ENCODE measurements at regions not wholly inside any gene's neighbourhood (a gene's known extent, or its start where the extent isn't known, plus 50 kb on each side); places are given as distances from the start of the nearest gene placed in this dataset.

DNA sequence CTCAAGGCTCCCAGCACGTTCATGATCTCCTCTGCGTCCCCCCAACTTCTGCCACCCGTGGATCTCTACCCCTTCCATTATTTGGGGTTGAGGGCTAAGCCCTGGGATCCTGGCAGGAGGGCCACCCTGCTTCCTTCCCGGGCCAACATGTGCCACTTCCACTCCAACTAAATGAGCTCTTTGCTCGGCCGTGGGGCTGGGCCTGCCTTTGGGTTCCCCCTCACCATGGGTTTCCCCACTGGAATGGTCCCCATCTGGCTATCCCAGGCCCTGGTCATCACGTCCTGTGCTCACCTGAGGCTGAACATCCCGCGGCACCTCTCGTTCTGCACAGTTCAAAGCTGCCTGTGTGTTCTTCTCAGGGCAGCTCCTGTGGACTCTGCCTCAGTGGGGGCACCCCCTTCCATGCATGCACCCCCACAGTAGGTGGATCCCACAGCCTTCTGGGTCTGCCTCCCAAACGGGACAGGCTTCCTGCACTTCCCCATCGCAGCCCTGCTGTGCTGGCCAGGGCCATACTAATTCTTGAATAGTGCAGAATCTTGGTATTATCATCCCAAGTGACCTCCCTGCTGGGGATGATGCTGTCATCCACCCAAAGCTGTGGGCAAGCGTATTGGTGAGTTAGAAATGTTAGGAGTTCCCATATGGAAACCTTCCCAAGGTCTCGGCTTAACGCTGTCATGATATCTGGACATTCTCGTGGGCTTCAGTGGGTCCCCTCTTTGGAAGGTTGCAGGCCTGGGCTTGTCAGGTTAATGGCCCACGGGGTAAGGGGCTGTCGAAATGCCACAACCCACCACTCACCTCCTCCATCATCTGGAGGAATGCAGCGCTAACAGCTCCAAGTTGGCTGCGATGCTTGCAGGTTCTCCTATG lies 150.5 kb upstream of the TWIST2 start:
- DNase-seq (ENCODE audit: low read depth in 6 of 9, low spot score in 9 of 9): no peak
- 91% methylated on average over 20 of the region's 20 CpGs for WGBS
- Histone ChIP-seq H3K9me3 (ENCODE audit: control insufficient read depth in 2 of 2, insufficient read depth in 1 of 2, low read length in 1 of 2) (no peaks in the 10 kb centered on the region), H3K4me1 (ENCODE audit: control insufficient read depth in 2 of 2, insufficient read depth in 2 of 2, low read length in 2 of 2) (no peaks in the 10 kb centered on the region), H3K27ac (ENCODE audit: low read depth in 1 of 2, low read length in 1 of 2) (no peak overlapping the region), H3K4me3 (ENCODE audit: low read length in 2 of 2) (no peak overlapping the region), H3K27me3 (ENCODE audit: control insufficient read depth in 2 of 2, insufficient read depth in 1 of 2, low read length in 1 of 2) (no peaks in the 10 kb centered on the region), H3K36me3 (ENCODE audit: control insufficient read depth in 2 of 2, insufficient read depth in 2 of 2, low read length in 1 of 2) (no peaks in the 10 kb centered on the region)

DNA sequence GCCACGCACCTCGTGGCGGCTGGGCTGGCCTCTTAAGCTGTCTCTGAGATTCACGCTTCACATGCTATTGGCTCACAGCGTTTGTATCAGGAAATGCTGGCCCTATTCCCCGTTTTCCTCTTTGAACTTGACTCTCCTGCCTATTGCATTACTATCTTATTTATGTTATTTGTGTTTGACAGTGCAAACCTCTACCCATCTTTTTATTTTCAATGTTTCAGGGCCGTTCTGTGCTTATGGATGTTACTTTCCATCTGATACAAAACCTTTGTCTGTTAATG lies 149.9 kb upstream of the TWIST2 start:
- Histone ChIP-seq H3K9me3 (ENCODE audit: control insufficient read depth in 2 of 2, insufficient read depth in 1 of 2, low read length in 1 of 2) (no peaks in the 10 kb centered on the region), H3K27me3 (ENCODE audit: control insufficient read depth in 2 of 2, insufficient read depth in 1 of 2, low read length in 1 of 2) (no peaks in the 10 kb centered on the region), H3K4me1 (ENCODE audit: control insufficient read depth in 2 of 2, insufficient read depth in 2 of 2, low read length in 2 of 2) (no peaks in the 10 kb centered on the region), H3K36me3 (ENCODE audit: control insufficient read depth in 2 of 2, insufficient read depth in 2 of 2, low read length in 1 of 2) (no peaks in the 10 kb centered on the region), H3K4me3 (ENCODE audit: low read length in 2 of 2) (no peak overlapping the region), H3K27ac (ENCODE audit: low read depth in 1 of 2, low read length in 1 of 2) (no peak overlapping the region)
- 81% methylated on average over 7 of the region's 7 CpGs for WGBS
- no peak for DNase-seq (ENCODE audit: low read depth in 6 of 9, low spot score in 9 of 9)

DNA sequence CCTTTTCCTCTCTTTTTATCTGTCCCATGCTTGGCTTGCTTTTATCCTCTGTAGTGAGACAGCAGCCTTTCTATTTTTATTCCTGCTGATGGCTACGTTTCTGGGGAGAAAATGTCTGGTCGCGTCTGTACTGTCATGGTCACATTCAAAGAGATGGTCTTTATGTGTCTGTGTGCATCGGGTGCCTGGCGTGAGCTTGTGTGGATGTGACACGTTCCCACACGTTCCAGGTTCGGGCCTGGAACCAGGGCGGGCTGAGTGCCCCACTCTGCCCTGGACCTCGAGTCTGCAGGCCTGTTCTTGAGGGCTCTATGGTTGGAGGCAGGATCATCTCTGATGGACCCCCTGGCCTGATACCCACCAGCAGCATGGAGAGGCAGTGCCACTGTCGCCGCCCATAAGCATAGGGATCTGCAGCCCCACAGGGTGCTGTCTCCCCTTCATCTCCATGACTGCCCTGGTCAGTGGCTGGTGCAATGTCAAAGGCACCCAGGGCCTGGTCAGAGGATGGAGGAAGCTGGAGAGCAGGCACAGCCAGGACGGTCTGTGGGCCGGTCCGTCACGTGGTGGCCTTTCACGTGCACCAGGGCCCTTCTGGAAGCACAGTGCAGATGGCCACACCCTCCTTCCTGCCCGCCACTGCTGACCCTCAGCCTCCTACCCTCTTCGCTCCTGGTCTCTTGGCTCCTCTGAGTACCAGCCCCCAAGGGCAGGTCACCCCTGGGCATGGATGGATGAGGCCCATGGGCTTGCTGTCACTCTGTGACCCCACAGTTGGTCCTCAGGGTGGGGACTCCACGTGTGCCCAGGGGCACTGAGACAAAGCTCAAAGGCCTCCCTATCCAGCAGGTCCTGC lies 149.2 kb upstream of the TWIST2 start:
- H3K4me1 ChIP-seq (ENCODE audit: control insufficient read depth in 2 of 2, insufficient read depth in 2 of 2, low read length in 2 of 2): no peaks in the 10 kb centered on the region
- no peak overlapping the region for H3K27ac ChIP-seq (ENCODE audit: low read depth in 1 of 2, low read length in 1 of 2)
- DNase-seq (ENCODE audit: low read depth in 6 of 9, low spot score in 9 of 9): no peak
- 95% methylated on average over 20 of the region's 20 CpGs for WGBS
- no peaks in the 10 kb centered on the region for H3K9me3 ChIP-seq (ENCODE audit: control insufficient read depth in 2 of 2, insufficient read depth in 1 of 2, low read length in 1 of 2)
- H3K36me3 ChIP-seq (ENCODE audit: control insufficient read depth in 2 of 2, insufficient read depth in 2 of 2, low read length in 1 of 2): no peaks in the 10 kb centered on the region
- H3K4me3 ChIP-seq (ENCODE audit: low read length in 2 of 2): no peak overlapping the region
- no peaks in the 10 kb centered on the region for H3K27me3 ChIP-seq (ENCODE audit: control insufficient read depth in 2 of 2, insufficient read depth in 1 of 2, low read length in 1 of 2)

DNA sequence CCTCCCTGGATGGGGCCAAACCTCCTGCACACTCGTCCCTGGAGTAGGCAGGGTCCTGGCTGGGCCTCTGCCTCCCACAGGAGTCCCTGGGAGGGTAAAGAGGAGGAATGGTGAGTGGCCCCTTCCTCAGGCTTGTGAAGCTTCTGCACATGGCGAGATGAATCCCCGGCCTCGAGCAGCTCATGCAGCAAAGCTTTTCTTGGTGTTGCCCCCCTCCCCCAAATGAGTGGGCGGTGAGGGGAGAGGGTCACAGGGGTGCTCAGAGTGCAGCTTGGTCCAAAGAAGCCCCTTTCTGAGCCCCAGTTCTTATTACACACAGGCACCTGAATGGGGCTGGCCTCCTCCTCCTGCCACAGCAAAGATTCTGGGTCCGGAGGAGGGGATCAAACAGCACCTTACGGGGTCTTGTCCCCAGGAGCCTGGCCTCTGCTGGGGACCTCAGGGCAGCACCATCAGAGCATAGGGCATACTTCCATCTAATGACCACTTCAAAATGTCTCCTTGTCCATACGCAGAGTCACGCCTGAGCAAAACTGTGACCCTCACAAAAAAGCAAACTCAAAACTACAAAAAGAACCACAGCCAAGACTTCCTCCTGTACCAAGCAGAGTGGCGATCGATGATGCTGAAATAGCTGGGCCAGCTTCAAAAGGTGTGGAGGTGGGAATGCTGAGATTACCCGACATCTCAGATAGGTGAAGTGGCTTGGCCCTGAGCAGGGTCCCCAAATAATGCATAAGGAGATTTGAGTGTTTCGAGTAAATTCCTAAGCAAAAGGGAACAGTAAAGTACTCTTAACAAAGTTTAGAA lies 148.4 kb upstream of the TWIST2 start:
- Histone ChIP-seq H3K9me3 (ENCODE audit: control insufficient read depth in 2 of 2, insufficient read depth in 1 of 2, low read length in 1 of 2) (no peaks in the 10 kb centered on the region), H3K4me1 (ENCODE audit: control insufficient read depth in 2 of 2, insufficient read depth in 2 of 2, low read length in 2 of 2) (no peaks in the 10 kb centered on the region), H3K27ac (ENCODE audit: low read depth in 1 of 2, low read length in 1 of 2) (no peak overlapping the region), H3K4me3 (ENCODE audit: low read length in 2 of 2) (no peak overlapping the region), H3K27me3 (ENCODE audit: control insufficient read depth in 2 of 2, insufficient read depth in 1 of 2, low read length in 1 of 2) (no peaks in the 10 kb centered on the region), H3K36me3 (ENCODE audit: control insufficient read depth in 2 of 2, insufficient read depth in 2 of 2, low read length in 1 of 2) (no peaks in the 10 kb centered on the region)
- no peak for DNase-seq (ENCODE audit: low read depth in 6 of 9, low spot score in 9 of 9)
- WGBS: 95% methylated on average over 13 of the region's 13 CpGs

DNA sequence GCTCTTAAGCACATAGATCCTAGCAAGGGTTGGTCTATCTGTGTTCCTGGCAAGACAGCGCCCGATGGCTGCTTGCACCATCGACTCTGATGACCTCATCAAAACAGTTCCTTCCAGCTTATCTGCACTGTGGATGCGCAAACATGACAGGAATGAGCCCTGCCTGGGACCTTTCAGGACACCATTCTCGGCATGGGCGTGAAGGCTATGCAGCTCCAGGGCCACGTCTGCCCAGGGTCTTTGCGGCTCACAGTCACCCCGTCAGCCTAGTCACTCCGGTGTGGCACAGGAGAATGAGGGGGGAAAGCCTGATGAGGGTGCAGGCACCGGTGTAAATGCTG lies 147.8 kb upstream of the TWIST2 start:
- no peaks in the 10 kb centered on the region for H3K4me1 ChIP-seq (ENCODE audit: control insufficient read depth in 2 of 2, insufficient read depth in 2 of 2, low read length in 2 of 2)
- 92% methylated on average over 11 of the region's 11 CpGs for WGBS
- H3K4me3 ChIP-seq (ENCODE audit: low read length in 2 of 2): no peak overlapping the region
- H3K27ac ChIP-seq (ENCODE audit: low read depth in 1 of 2, low read length in 1 of 2): no peak overlapping the region
- DNase-seq (ENCODE audit: low read depth in 6 of 9, low spot score in 9 of 9): no peak
- no peaks in the 10 kb centered on the region for H3K27me3 ChIP-seq (ENCODE audit: control insufficient read depth in 2 of 2, insufficient read depth in 1 of 2, low read length in 1 of 2)
- no peaks in the 10 kb centered on the region for H3K36me3 ChIP-seq (ENCODE audit: control insufficient read depth in 2 of 2, insufficient read depth in 2 of 2, low read length in 1 of 2)
- H3K9me3 ChIP-seq (ENCODE audit: control insufficient read depth in 2 of 2, insufficient read depth in 1 of 2, low read length in 1 of 2): no peaks in the 10 kb centered on the region

DNA sequence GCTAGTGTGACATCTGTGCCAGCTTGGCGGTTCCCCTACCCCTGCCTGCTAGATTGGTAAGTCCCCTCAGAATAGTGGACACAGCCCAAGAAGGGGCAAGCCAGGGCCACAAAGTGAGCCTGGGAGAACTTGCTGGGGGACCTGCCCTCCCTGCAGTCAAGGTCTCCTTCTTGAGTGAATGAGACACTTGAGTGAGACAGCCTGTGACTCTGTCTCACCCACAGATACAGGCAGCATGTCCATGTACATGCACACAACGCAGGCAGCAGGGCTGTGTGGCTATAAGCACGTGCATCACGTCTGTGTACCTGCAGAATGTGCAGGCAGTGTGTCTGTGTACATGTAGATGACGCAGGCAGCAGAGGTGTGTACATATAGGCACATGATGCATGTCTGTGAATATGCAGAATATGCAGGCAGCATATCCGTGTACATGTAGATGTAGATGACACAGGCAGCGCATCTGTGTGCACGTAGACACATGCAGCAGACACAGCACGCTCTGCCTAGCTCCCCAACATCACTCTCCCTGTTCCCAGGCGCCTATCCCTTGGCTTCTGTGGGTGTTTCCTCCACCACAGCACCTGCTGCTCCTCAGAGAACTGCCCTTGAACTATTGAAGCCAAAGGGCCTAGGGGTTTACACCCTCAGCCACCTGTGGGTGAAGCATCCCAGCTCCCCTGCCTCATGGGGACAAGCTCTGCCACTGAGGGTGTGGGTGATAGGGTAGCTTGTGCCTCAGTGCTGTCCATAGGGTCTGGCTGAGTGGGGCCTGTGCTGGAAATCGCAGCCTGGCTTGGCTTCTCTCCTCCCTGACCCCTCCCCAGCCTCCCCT lies 147.2 kb upstream of the TWIST2 start:
- 92% methylated on average over 11 of the region's 11 CpGs for WGBS
- no peak overlapping the region for H3K27ac ChIP-seq (ENCODE audit: low read depth in 1 of 2, low read length in 1 of 2)
- DNase-seq (ENCODE audit: low read depth in 6 of 9, low spot score in 9 of 9): no peak

DNA sequence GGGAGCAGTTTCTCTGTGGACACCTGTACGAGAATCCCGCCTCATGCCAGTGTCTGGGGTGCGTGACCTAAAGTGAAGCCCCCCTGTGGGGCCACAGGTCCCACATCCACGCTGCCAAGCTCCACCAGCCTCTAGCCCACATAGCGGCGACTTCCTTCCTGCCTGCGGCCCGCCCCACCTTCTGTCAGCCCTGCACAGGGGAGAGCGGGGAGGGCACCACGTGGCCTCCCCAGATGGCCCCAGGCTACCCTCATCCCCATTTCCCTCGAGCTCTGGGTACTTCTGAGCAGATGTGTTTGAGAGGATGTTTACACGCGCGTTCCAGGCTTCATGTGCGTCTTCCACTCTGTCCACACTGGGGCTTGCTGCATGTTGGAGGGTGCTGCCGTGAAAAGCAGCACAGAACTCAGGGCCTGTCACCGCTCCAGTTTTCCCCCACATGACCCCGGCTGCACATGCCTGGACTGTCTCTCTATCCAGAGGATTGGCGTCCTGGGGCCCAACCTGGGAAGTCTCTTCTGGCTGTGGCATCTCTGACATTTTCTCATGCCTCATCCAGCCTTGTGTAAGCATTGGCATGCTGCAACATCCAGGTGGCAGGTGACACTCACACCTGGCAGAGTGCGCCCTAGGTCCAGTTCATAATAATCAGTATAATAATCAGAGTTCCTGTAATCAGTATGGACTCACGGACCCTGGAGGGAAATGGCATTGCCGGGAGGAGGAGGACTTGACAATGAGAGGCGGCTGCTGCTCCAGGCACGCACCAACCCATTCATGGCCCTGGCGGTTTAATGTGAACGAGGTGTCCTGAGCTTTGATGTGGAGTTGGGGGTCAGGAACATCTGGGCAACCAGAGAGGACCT lies 146.3 kb upstream of the TWIST2 start:
- WGBS: 77% methylated on average over 26 of the region's 26 CpGs
- no peak for DNase-seq (ENCODE audit: low read depth in 6 of 9, low spot score in 9 of 9)

More for the DNA sequence above, 147.2 kb upstream of the TWIST2 start:
- no peaks in the 10 kb centered on the region for H3K9me3 ChIP-seq (ENCODE audit: control insufficient read depth in 2 of 2, insufficient read depth in 1 of 2, low read length in 1 of 2)
- no peaks in the 10 kb centered on the region for H3K4me1 ChIP-seq (ENCODE audit: control insufficient read depth in 2 of 2, insufficient read depth in 2 of 2, low read length in 2 of 2)
- H3K4me3 ChIP-seq (ENCODE audit: low read length in 2 of 2): no peak overlapping the region
- H3K27me3 ChIP-seq (ENCODE audit: control insufficient read depth in 2 of 2, insufficient read depth in 1 of 2, low read length in 1 of 2): no peaks in the 10 kb centered on the region
- H3K36me3 ChIP-seq (ENCODE audit: control insufficient read depth in 2 of 2, insufficient read depth in 2 of 2, low read length in 1 of 2): no peaks in the 10 kb centered on the region

More for the DNA sequence above, 146.3 kb upstream of the TWIST2 start:
- no peak overlapping the region for H3K27ac ChIP-seq (ENCODE audit: low read depth in 1 of 2, low read length in 1 of 2)
- H3K9me3 ChIP-seq (ENCODE audit: control insufficient read depth in 2 of 2, insufficient read depth in 1 of 2, low read length in 1 of 2): no peaks in the 10 kb centered on the region
- H3K36me3 ChIP-seq (ENCODE audit: control insufficient read depth in 2 of 2, insufficient read depth in 2 of 2, low read length in 1 of 2): no peaks in the 10 kb centered on the region
- H3K4me3 ChIP-seq (ENCODE audit: low read length in 2 of 2): no peak overlapping the region
- no peaks in the 10 kb centered on the region for H3K27me3 ChIP-seq (ENCODE audit: control insufficient read depth in 2 of 2, insufficient read depth in 1 of 2, low read length in 1 of 2)
- H3K4me1 ChIP-seq (ENCODE audit: control insufficient read depth in 2 of 2, insufficient read depth in 2 of 2, low read length in 2 of 2): no peaks in the 10 kb centered on the region
